PC-3 (cell line): ENCODE measurements at regions not wholly inside any gene's neighbourhood (a gene's known extent, or its start where the extent isn't known, plus 50 kb on each side); places are given as distances from the start of the nearest gene placed in this dataset.

Experiments
- CTCF ChIP-seq: fragments of 300-600 bp; sonication (generic); conservative IDR thresholded peaks from 2 replicates; pipeline ENCODE4 v1.5.1; 2017; ENCODE audit warnings: antibody characterized with exemption, low read depth, mild to moderate bottlenecking, low read length
- EZH2 ChIP-seq: fragments of 300-600 bp; sonication (generic); IDR thresholded peaks from one replicate; pipeline ENCODE4 v1.6.1; 2017; ENCODE audit warnings: antibody characterized with exemption, mild to moderate bottlenecking, low read length; ENCODE audit not compliant: unreplicated experiment
- EZH2phosphoT487 ChIP-seq: fragments of 300-600 bp; sonication (generic); IDR thresholded peaks from 2 replicates; pipeline ENCODE4 v1.6.1; 2018; ENCODE audit warnings: mild to moderate bottlenecking, antibody characterized with exemption, low read length, borderline replicate concordance

GRCh38 chr11:44506375-44507016 is 59.0 kb upstream of the CD82 start:
- TF ChIP-seq CTCF = no peak
- no peak for TF ChIP-seq EZH2phosphoT487
- TF ChIP-seq EZH2 = no peak
